Germinal center (tissue), 1 donor: ENCODE measurements at regions not wholly inside any gene's neighbourhood (a gene's known extent, or its start where the extent isn't known, plus 50 kb on each side); places are given as distances from the start of the nearest gene placed in this dataset.

ENCODE experiments used
- DNase-seq: peaks from one replicate; pipeline ENCODE4 v3.0.0; 2012; ENCODE audit warnings: mixed read lengths, low spot score

GRCh38 chr5:74122979-74123590 lies 497.1 kb downstream of the ARHGEF28 start:
- DNase-seq = no peak

DNA sequence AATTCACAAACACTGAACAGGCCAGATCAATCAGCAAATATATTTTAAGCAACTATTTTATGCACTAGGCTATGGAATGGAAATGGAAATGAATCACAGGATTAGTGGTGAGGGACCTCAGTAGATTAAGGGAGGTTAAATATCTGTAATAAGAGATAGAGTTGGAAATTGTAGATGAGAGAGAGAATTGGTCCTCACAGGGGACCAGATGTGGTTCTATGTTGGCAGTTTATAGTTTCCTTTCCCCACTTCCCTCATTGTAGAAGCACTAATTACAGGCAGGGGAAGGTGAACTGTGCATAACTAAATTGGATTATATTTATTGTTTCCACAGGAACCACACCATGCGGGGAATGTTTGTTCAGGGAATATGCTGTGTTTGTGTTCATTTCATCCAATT lies 496.2 kb downstream of the ARHGEF28 start:
- DNase-seq = no peak

DNA sequence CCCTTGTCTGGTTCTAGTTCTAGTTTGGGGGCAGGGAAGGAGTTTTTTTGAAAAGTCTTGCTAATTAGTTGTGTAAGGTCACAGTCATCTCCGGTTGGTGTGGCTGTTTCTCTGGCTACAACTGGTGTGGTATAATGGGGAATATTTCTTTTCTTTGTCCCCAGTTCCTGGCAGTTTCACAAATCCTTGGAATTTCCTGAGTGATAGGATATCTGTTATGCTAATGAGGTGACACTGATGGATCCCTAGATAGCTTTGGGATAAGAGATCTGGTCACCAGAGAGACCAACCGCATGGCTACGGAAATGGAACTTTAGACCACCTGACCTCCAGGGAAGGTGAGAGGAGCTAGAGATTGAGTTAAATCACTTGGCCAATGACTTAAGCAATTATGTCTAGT lies 494.6 kb downstream of the ARHGEF28 start:
- no peak for DNase-seq

- no peak for DNase-seq
Observed at GRCh38 chr5:74118071-74118470, 492.1 kb downstream of the ARHGEF28 start.

GRCh38 chr5:74116984-74117383 lies 491.0 kb downstream of the ARHGEF28 start:
- no peak for DNase-seq

- DNase-seq = no peak
Observed at GRCh38 chr5:74116266-74116665, 490.3 kb downstream of the ARHGEF28 start.

GRCh38 chr5:74113927-74114326 lies 487.9 kb downstream of the ARHGEF28 start:
- no peak for DNase-seq

- DNase-seq = no peak
Observed at GRCh38 chr5:74113196-74113540, 487.2 kb downstream of the ARHGEF28 start.

- DNase-seq = no peak
Observed at GRCh38 chr5:74112372-74113195, 486.6 kb downstream of the ARHGEF28 start.

GRCh38 chr5:74111764-74112163 lies 485.8 kb downstream of the ARHGEF28 start:
- no peak for DNase-seq

- no peak for DNase-seq
Observed at GRCh38 chr5:74109344-74109743, 483.3 kb downstream of the ARHGEF28 start.

GRCh38 chr5:74107899-74108298 lies 481.9 kb downstream of the ARHGEF28 start:
- no peak for DNase-seq

GRCh38 chr5:74105126-74105780 lies 479.3 kb downstream of the ARHGEF28 start:
- no peak for DNase-seq

- no peak for DNase-seq
Observed at GRCh38 chr5:74103131-74104023, 477.4 kb downstream of the ARHGEF28 start.

GRCh38 chr5:74100268-74100665 lies 474.3 kb downstream of the ARHGEF28 start:
- DNase-seq = no peak

- no peak for DNase-seq
Observed at GRCh38 chr5:74099538-74100267, 473.7 kb downstream of the ARHGEF28 start.

GRCh38 chr5:74098941-74099340 lies 472.9 kb downstream of the ARHGEF28 start:
- no peak for DNase-seq

GRCh38 chr5:74098456-74098855 lies 472.5 kb downstream of the ARHGEF28 start:
- DNase-seq = no peak

GRCh38 chr5:74096325-74096724 lies 470.3 kb downstream of the ARHGEF28 start:
- DNase-seq = no peak

DNA sequence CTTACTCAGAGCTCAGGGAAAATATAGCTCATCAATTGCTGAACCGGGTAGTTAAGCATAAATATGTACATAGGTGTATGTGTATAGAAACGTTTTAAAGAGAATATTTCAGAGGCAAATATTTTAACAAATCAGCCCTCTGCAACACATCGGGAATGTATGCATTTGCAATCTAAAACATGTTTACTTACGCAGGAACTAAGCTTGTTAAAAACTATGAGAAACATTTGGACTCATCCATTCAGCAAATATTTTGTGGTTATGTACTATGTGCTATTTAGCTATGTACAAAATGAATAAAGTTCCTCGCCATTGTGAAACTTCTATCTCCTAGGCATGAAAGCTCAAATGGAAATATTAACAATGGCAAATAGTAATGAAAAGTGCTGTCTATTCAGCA lies 469.9 kb downstream of the ARHGEF28 start:
- no peak for DNase-seq

DNA sequence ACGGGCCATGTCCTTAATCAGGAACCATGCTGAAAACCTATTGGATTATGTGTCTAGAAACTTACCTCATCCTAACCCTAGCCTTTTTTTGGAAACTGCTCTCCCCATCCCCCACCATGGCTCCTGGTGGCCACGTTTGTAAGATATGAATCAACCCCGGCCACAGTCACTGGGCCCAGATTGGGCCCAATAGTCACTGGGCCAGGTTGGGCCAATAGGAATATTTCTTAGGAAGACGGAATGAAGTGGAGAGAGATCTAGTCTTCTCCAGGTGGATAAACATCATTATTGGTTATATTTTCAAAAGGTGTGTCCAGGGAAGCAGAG lies 468.7 kb downstream of the ARHGEF28 start:
- DNase-seq = no peak
